ENCODE measurements at regions not wholly inside any gene's neighbourhood (a gene's known extent, or its start where the extent isn't known, plus 50 kb on each side); places are given as distances from the start of the nearest gene placed in this dataset.

DNA sequence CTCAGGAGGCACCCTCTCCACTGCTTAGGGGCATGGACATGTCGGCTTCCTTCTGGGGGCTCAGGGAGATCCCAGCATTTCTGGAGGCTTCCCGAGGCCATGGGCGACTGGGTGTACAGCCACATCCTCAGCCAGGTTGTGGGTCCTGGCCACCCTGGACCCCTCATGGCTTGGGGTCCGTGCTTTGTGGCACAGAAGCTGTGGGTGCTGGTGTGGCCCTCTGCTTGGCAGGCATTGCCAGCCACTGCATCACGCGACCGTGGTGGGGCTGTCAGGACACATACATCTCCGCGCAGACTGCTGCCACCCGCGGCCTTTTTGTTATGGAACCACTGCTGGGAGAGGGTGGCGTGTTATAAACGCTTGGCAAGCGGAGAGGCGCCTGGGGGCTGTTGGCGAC lies 1174.9 kb downstream of the BRD1 start:
- TF ChIP-seq POLR2AphosphoS5 (IDR thresholded peaks at IDR 0.05) (no peak), POLR2A (IDR thresholded peaks at IDR 0.05) (no peak), EP300 (IDR thresholded peaks at IDR 0.05) (no peak)
- TF ChIP-seq, protein P1, sequence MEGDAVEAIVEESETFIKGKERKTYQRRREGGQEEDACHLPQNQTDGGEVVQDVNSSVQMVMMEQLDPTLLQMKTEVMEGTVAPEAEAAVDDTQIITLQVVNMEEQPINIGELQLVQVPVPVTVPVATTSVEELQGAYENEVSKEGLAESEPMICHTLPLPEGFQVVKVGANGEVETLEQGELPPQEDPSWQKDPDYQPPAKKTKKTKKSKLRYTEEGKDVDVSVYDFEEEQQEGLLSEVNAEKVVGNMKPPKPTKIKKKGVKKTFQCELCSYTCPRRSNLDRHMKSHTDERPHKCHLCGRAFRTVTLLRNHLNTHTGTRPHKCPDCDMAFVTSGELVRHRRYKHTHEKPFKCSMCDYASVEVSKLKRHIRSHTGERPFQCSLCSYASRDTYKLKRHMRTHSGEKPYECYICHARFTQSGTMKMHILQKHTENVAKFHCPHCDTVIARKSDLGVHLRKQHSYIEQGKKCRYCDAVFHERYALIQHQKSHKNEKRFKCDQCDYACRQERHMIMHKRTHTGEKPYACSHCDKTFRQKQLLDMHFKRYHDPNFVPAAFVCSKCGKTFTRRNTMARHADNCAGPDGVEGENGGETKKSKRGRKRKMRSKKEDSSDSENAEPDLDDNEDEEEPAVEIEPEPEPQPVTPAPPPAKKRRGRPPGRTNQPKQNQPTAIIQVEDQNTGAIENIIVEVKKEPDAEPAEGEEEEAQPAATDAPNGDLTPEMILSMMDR (IDR thresholded peaks at IDR 0.05): no peak
